GM12891 (cell line): ENCODE measurements at regions not wholly inside any gene's neighbourhood (a gene's known extent, or its start where the extent isn't known, plus 50 kb on each side); places are given as distances from the start of the nearest gene placed in this dataset.

Source experiments
- PAX5 ChIP-seq: IDR thresholded peaks from 2 replicates; pipeline ENCODE4 v1.6.1; 2011; ENCODE audit warnings: low read length, moderate library complexity, mild to moderate bottlenecking; ENCODE audit not compliant: insufficient read depth, severe bottlenecking
- POLR2A ChIP-seq: IDR thresholded peaks from 2 replicates; pipeline ENCODE4 v1.6.1; 2011; ENCODE audit warnings: low read depth, low read length, control low read depth
- POLR2AphosphoS5 ChIP-seq: IDR thresholded peaks from 2 replicates; pipeline ENCODE4 v1.6.1; 2011; ENCODE audit warnings: low read depth, low read length, control low read depth
- SPI1 ChIP-seq: IDR thresholded peaks from 2 replicates; pipeline ENCODE4 v1.6.1; 2011; ENCODE audit warnings: low read depth, low read length, control low read depth
- TAF1 ChIP-seq: IDR thresholded peaks from 2 replicates; pipeline ENCODE4 v1.6.1; 2011; ENCODE audit warnings: low read depth, low read length, control low read depth

GRCh38 chr5:158465086-158465972, 606.4 kb upstream of the CLINT1 start:
- TF ChIP-seq POLR2AphosphoS5 (no peak), POLR2A (no peak), PAX5 (no peak), TAF1 (no peak), SPI1 (no peak)
